Fibroblast of skin of right biceps (primary cell): ENCODE measurements at regions not wholly inside any gene's neighbourhood (a gene's known extent, or its start where the extent isn't known, plus 50 kb on each side); places are given as distances from the start of the nearest gene placed in this dataset.
"Not testable (repeated sequence)": the region's sequence is repeated elsewhere in the genome, so short reads cannot be mapped to it uniquely, and the experiment has no call there.

Experiments used
- DNase-seq: peaks from one replicate; pipeline ENCODE4 v3.0.0-alpha.2; 2013

- no peak for DNase-seq
Measured at GRCh38 chr14:96688629-96689028, 108.6 kb upstream of the VRK1 start.

DNA sequence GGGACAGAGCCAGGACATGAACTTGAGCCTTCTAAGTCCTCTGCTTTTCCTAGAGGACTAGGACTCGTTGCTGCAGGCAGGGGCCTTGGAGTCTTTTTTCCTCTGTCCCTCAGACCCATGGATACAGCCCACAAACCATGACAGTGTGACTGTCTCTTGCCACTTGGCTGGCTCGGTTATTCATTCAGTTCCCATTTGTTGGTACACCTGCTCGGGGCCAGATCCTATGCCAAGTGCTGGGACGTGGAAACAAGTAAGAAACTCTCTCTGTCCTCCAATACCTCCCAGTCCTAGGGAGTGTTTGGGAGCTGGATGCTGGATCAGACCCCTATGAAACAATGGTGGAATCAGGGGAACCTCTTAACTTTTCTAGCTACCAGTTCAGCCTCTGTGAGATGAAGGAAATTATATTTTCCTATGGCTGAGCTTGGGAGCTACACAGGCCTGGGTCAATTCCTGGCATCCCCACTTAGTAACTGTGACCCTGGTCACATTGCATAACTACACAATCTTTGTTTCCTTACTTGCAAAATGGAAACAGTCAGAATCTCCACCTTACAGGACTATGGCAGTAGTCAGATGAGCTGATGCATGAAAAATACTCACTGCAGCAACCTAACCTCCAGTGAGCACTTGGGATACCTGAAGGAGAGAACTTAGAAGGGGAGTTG is 106.3 kb upstream of the VRK1 start:
- DNase-seq: no peak

DNA sequence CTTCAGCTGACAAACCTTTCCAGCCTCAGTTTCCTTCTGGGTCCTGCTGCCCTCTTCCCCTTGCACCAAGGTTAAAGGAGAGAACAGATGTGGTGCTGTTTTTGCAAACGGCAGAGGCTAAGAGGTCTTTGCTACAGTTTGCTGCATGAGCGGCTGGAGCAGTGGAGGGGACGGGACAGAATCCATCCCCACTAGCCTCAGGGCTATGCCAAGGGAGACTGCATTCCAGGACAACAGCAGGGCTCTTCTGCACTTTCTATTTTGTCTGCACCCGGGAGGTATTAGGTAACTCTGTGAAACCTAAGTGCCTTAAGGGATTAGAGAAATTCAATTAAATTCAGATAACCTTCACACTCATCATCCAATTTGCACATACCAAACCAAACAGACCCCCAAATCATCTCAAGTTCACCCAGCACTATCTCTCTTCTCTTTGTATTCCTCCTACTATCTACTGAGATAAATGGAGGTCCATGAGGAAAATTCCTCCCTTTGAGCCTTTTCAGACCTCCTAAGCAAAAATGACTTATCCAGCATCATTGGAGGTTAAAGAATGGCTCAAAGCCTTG is 103.8 kb upstream of the VRK1 start:
- DNase-seq: no peak

DNA sequence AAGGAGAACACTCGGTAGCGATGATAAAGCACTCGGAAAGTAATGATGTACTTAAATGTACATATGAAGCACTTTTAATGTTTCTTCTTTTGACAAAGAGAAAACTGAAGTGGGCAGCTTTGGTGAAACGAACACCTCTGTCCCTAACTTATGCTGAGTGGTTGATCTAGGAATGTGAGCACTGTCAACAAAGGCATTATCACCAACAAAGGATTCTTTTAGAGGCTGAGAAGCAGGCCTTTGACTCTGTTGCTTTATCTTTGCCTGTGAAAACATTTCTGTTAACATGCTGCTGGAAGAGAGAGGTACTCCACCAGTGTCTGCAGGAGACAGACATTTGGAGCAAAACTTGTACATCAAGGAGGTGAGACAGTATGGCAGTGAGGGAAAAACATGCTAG is 103.2 kb upstream of the VRK1 start:
- DNase-seq: no peak

- DNase-seq: no peak
Measured at GRCh38 chr14:96698960-96699539, 98.1 kb upstream of the VRK1 start.

DNA sequence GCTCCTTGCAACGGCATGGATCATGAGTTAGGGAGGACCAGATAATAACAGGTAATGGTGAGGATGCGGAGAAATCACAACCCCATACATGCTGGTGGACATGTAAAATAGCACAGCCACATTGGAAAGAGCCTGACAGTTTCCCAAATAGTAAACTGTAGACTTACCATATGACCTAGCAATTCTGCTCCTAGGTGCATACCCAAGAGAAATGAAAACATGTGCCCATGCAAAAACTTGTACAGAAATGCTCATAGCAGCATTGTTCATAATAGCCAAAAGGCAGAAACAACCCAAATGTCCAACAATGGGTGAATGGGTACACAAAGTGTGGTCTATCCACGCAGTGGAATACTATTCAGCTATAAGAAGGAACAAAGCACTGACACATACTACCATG is 97.5 kb upstream of the VRK1 start:
- DNase-seq: no peak

- DNase-seq: no peak
Measured at GRCh38 chr14:96702831-96703230, 94.4 kb upstream of the VRK1 start.

DNA sequence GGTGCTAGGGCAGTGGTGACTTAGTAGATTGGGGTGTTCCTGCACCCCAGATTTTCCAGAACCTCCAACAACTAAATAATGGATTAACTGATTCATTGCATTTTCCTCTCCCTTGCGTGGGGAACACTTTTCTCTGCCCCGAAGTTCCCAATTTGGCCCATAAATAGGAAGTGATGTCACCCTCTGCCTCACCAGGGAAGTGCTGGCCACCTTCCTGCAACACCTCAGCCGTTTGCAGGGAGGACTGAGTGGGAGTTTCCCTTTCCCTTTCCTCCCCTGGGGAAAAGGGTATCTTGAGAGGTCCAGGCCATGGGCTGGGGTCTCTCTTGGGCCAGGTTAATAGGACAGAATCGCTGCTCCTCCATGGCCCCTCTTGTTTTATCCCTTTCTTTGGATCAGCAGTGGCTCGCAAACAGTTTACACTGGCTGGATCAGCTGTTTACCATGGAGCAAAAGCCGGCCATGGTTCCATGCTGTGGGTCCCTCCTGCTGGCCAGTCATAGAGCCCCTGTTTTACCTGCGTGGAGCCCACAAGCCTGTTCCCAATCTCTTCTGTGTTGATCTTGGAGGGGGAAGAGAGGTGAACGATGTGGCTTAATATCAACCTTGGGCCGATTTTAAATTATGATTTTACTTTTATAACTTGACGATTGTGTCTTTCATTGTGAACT is 91.6 kb upstream of the VRK1 start:
- DNase-seq: no peak

- no peak for DNase-seq
Measured at GRCh38 chr14:96706893-96707292, 90.3 kb upstream of the VRK1 start.

- no peak for DNase-seq
Measured at GRCh38 chr14:96710060-96710666, 87.0 kb upstream of the VRK1 start.

- no peak for DNase-seq
Measured at GRCh38 chr14:96711559-96712267, 85.5 kb upstream of the VRK1 start.

DNA sequence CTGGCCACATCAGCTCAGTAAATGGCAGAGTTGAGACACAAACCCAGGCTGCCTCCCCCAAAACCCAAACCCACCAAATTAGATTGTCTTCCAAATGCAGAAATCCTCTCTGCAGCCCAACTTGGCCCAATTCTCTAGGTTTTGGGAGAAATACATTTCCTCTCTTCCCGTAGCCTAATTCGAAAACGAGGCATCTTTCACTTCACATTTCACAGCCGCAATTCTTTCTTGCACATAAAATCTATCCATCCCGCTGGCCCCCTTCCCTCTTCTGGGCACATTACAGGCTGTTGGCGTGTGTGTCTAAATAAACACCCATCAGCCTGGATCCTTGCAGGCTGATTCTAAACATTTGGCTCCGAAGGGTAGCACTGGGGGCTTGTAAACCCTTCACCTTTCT is 83.8 kb upstream of the VRK1 start:
- no peak for DNase-seq

DNA sequence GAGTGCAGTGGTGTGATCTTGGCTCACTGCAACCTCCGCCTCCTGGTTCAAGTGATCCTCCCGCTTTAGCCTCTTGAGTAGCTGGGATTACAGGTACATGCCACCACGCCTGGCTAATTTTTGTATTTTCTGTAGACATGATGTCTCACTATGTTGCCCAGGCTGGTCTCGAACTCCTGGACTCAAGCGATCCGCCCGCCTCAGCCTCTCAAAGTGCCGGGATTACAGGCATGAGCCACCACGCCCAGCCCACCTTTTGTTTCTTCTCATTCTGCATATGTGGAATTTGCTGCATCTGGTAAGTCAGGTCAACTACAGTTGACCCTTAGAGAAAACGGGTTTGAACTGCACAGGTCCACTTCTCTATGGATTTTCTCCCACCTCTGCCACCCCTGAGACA is 82.6 kb upstream of the VRK1 start:
- not testable (repeated sequence) for DNase-seq

DNA sequence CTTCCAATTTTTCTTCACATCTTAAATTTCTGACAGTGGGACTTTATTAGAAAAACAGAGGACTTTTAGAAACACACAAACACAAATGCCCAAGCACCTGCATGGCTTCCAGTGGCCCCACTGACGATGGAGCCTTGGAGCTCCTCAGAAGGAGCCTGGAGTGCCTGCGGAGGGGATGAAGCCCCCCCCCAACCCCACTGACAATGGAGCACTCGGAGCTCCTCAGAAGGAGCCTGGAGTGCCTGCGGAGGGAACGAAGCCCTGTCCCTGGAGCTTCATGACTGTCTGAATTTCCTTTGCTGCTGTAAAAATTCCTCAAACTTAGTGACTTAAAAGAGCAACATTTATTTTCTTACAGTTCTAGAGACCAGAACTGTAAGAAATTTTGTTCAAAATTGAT is 80.1 kb upstream of the VRK1 start:
- no peak for DNase-seq

GRCh38 chr14:96718407-96718806 is 78.8 kb upstream of the VRK1 start:
- DNase-seq: no peak

DNA sequence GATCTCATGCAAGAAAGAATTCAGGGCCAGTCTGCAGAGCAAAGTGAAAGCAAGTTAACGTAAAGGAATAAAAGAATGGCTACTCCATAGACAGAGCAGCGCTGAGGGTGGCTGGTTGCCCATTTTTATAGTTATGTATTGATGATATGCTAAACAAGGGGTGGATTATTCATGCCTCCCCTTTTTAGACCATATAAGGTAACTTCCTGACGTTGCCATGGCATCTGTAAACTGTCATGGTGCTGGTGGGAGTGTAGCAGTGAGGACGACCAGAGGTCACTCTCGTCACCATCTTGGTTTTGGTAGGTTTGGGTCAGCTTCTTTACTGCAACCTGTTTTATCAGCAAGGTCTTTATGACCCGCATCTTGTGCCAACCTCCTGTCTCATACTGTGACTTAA is 76.5 kb upstream of the VRK1 start:
- not testable (repeated sequence) for DNase-seq

GRCh38 chr14:96722736-96723135 is 74.4 kb upstream of the VRK1 start:
- DNase-seq: no peak

- DNase-seq: no peak
Measured at GRCh38 chr14:96723946-96724345, 73.2 kb upstream of the VRK1 start.

GRCh38 chr14:96725232-96725631 is 72.0 kb upstream of the VRK1 start:
- no peak for DNase-seq

DNA sequence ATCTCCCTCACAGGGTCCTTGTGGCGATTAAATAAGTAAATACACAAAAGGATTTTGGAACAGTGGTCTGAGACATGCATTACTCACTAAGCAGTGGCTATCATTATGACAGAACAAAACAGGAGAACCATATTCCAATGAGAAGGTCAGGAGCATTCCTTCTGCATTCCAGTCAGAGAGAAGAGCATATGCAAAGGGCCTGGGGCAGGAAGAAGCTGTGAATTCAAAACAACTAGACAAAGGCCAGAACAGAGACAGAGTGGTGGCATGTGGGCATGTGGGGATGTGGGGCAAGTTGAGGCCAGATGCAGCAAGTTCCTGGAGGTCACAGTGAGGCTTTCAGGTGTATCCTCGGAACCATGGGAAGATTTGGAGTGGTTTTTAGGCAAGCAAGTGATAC is 70.1 kb upstream of the VRK1 start:
- no peak for DNase-seq

- DNase-seq: no peak
Measured at GRCh38 chr14:96727491-96727890, 69.7 kb upstream of the VRK1 start.

GRCh38 chr14:96727980-96728717 is 69.0 kb upstream of the VRK1 start:
- no peak for DNase-seq
